ENCODE measurements at regions not wholly inside any gene's neighbourhood (a gene's known extent, or its start where the extent isn't known, plus 50 kb on each side); places are given as distances from the start of the nearest gene placed in this dataset.
A peak's percentile ranks its signal among the peaks of the same experiment; 100 is the strongest.

DNA sequence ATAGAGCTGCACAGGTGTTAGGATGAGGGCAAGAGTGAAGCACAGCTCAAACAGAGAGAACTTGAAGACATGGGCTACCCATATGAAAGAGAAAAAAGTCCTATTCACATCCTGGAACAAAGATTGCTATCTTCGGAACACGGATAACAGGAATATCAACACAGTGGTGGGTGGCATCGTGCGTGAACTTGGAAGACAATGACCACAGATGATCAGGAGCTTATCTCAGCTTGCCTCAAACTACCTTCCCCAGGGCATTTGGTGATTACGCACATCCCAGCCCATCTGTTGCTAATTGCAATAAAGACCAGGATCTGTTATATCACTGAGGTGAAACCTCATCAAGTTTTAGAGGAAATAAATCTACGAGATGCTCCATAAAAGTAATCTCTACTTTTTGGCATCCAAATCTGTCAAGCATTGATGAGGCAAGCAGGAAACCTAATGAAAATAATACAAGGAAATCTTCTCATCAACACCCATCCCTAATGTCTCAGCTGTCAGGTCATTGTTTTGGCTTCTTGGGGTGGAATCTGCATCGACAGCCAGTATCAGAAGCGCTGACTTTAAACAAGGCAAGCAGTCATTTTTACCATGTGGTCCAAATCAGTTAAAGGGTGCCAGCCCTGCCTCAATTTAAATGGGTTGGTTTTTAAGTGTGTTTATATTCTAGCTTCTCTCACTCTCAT is 188.2 kb downstream of the SPCS3 start:
- DNase-seq (ENCODE audit: low read depth), result no peak

DNA sequence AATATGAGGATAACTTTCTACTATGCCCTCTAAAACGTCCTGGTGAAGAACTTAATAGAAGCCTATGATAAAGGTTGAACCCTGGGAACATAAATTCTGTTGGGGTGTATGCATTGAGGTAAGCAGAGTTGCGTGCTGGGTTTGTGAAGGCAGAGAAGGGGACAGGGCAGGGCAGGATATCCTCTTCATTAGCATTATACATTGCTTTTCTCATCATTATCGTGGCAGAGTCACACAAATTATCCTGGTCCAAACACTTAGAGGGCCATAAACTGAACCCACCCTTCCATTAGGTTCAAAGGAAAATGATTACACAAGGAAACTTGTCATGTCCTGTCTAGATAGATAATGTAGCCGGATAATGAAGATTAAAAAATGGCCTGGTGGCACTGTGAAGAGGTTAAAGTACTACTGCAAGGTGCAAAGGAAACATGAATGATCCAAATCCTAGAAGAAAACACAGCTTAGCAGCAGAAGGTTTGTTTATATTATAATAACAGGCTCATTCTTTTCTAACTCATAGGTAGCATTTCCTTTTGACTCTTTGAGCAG is 189.1 kb downstream of the SPCS3 start:
- DNase-seq (ENCODE audit: low read depth), result no peak

DNA sequence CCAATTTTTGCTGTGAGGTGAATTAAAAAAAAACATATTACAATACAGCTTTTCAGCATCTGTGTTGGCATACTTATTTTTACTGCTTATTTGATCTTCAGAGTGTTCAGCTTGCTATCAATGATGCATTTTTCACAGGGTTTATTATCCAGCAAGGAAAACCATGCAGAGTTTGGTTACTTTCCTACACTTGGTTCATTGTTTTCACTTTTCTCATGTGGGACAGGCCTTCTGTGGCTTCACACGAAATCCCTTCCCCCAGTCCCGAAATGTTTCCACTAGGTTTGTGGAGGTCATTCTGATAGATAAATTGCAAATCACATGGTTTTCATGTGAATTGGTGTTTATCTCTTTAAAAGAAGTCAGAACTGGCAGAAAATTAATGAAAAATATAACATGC is 205.8 kb downstream of the SPCS3 start:
- DNase-seq (ENCODE audit: low read depth), result no peak

DNA sequence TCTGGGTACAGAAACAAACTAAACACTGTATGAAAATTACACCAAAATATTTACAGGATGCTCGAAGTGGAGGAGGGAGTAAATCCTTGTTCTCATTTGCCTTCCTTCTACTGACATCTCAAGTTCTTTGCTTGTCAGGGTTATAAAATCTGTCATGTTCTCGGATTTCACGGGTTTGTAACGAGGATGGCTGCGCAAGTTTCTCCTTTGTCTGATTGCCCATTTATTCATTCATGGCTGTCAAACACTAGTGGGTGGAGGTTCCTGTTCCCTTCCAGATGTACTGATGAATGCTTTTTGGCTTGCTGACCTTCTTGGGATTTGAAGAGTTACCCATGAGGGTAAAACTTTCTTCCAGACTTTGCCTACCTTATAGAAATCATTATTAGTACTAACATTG is 206.9 kb downstream of the SPCS3 start:
- DNase-seq (ENCODE audit: low read depth), result no peak

DNA sequence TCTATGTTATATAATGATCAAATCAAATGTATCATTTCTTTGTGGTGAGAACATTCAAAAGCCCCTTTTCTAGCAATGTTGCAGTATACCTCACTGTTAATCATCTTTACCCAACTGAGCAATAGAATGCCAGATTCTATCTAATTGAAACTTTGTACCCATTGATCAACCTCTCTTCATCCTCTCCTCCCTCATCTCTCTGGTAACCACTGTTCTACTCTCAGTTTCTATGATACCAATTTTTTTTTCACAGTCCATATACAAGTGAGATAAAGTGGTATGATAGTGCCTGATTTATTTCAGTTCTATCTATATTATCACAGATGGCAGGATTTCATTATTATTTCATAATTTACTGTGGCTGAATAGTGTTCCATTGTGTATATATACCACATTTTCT is 209.8 kb downstream of the SPCS3 start:
- no peak for DNase-seq (ENCODE audit: low read depth)

DNA sequence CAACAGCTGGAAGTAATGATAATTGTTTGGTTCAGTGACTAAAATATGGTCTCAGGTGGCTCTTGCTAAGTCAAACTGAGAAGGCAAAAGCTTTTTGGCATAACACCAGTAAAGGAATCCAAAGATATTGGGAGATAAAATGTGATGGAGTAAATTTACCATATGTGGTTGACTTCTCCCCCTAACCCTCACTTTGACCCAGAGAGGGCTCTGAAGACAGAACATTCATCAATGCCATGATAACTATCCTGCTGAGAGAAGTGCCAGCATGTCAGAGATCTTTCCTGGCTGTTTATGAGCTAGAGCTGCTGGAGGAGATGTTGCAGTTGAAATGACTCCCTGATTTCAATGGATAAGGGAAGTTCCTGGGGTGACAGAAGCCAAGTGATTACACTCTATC is 213.4 kb downstream of the SPCS3 start:
- no peak for DNase-seq (ENCODE audit: low read depth)

DNA sequence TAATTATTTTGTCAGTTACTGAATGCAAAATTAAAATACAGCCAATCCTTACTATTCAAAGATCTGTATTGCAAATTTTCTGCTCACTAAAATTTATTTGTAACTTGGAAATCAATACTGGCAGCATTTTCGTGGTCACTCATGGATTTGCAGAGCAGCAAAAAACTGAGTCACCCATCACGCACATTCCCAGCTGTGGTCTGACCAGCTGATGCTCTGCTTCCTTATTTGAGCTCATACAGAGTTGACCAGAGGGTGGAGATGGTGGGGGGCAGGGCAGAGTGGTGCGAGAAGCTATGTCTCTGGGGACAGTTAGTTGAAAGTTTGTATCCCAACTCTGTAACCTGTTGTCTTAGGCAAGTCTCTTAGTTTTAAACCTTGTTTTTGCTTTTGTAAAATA is 214.8 kb downstream of the SPCS3 start:
- no peak for DNase-seq (ENCODE audit: low read depth)

DNA sequence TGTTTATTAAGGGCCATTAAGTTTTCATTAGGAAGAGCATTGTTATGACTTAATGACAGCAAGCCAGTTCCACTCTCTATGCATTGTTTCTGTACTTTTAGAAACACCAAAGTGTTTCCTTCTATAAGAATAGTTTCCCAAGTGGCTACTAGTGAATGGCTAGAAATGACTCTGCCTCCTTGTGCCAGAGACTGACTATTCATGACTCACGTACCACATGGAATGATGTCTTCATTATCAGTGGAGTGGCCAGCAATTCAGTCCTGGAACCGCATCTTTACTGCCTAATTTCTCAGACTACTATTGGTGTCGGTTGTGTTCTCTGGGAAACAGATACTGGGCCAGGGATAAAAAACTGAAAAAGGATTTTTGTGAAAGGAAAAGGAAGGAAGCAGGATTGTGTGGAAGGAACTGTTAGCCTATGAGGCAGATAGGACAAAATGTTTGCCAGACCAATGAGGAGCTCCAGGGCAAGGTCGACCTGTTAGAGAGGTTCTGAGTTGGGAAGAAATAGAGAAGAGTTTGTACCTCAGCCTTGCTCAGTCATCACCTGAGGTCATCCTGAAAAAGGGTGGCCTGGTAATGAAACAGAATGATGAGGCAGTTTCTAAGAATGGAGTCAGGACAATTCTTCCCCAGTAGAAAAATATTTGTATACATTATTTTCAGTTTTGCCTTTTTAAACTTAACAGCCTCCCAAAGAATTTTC is 218.6 kb downstream of the SPCS3 start:
- peak; percentile 28 for DNase-seq (ENCODE audit: low read depth)

DNA sequence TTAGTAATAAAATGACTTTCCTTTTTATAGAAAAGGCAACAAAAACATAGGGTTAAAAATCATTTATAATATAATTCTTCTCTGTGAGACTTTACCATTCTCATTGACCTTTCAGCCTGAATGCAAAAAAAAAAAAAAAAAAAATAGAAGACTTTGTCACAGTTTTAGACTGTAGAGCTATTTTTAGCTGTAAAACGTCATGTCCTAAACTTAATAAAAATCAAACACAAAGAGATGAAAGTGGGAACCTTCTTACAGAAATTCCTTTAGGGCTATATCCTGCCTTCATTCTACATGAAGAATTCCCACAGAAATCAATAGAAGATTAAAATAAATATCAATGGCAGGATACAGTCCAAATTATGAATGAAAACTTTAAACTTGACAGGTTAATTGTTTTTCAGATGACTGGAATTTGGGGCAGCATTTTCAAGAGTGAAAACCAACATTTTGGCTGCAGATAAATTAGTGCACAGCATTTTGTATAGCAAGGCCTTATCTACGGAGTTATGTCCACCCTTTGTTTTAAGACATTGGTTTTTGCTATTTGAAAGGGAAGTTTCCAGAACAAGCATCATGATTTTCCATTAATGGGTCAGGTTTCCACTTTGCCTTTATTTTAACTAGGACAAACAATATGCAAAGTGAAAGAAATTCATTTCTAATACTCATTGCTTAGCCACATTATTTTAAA is 219.5 kb downstream of the SPCS3 start:
- no peak for DNase-seq (ENCODE audit: low read depth)

DNA sequence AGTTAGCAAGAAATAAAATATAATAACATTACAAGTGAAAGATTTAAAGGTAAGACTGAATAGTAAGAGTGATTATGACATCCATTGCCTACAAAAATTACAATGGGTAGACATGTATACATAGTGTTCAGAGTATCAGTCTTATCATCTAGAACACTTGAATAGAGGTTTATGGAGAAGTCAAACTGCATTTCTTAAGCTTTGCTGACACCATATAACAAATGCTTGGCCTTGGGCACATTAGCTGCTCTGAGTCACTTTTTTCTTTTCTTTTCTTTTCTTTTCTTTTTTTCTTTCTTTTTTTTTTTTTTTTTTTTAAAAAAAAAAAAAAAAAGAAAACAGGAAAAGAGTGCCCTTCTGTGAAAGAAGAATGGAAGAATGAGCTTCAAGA is 220.0 kb downstream of the SPCS3 start:
- DNase-seq (ENCODE audit: low read depth), result no peak

DNA sequence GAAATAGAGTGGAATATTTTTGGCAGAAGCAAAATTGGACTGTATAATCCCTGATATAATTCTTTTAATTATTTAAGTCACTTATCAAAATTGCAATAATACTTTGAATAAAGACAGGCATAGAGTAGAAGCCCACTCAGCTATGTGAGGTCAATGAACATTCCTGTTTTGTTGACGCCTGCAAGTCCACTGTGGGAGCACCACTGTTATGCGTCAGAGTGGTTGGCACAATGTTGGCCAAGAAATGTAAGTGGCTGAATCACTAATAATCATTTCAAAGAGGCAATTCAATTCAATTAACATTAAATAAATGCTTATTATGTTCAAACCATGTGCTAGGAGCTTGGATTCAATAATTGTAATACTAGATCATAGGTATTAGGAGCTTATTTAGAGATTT is 221.0 kb downstream of the SPCS3 start:
- DNase-seq (ENCODE audit: low read depth), result no peak

DNA sequence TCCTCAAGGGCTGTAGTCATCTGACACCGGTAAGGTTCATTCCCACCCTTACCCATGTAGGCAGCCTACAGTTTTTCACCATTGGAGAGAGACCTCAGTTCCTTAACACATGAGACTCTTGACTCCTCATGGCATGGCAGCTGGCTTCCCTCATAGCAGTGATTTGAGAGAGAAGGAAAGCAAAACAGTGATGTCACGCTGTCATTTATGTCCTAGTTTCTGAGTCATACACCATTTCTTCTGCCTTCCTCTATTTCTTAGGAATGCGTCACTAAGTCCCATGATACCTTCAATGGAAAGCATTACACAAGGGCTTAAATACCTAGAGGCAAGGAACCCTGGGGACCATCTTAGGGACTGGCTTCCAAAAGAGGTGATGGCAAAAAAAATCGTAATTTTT is 226.1 kb downstream of the SPCS3 start:
- no peak for DNase-seq (ENCODE audit: low read depth)

DNA sequence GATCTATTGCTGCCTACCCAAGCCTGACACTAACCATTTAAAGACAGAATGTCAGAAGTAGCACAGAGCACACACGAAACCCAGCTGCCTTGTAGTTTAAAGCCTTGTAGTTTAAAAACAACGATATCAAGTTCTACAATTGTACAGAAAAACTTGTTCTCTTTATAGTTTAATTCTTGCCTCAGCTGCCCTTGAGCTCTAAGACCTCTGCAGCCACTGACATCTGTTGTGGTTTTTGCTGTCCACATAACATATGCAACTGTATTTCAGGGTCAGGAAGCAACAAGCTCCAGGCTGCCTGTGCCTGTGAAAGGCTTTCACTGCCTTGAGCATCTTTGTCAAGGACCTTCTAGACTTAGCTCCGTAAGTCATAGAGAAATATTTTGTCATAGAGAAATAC is 227.2 kb downstream of the SPCS3 start:
- peak; percentile 23 for DNase-seq (ENCODE audit: low read depth)

DNA sequence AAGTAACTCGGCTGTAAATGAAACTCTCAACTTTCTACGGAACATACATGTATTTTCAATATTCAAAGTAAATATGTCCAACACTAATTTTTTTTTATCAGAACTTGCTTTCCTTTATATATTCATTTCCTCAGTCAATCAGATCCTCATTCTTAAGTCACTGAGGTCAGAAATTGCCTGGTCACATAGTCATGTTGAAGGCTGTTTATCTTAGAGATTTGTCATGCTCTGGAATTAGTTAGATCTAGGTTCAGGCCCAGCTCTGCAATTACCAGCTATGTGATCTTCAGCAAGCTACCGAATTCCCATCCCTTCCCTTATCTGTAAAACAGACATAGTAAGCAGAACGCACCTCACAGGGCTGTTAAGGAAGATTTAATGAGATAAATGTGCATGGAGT is 228.8 kb downstream of the SPCS3 start:
- DNase-seq (ENCODE audit: low read depth), result no peak

DNA sequence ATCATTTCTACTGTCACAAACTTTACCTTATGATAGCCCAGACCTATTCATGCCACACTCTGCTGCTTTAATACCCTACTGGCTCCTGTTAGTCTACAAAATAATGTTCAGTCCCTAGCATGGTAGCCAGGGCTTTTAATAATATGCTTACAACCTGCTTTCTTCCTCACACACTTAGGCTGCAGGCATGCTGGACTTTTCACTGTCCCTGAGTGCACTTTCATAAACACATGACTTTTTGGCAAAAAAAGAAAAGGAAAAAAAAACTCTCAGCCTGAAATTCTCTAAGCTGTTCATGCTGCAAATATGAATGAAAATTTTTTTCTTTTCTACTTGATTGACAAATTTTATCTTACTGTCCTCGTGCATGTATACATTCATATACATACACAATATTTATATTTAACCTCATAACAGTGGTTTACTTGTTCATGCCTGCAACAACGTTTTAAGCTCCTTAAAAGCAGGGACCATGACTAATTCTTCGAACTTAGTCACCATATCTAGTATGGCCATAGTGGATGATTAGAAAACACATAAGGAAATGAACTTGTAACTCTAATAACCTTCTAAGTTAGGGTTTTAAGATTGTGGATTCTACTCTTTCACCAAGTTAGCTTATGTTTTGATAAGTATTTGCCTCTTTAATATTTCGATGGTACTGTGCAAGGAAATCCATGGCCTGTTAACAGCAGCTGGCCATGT is 229.5 kb downstream of the SPCS3 start:
- DNase-seq (ENCODE audit: low read depth), result no peak

DNA sequence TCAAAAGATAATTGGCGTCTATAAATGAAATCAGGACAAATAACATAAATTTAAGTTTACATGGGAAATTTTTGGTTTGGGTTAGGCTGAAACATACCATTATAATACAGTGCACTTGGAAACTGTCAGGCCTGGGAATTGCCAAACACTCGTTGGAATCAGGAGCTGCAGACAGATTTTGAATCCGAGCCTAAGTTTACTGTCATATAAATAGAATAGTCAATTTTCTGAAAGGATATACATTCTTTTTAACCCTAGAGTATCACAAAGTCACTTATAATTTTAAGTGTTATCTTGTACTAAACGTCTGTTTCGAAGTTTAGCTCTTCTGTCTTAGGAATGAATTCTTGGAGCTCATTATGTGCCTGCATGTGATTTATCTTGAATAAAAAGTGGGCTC is 234.1 kb downstream of the VEGFC start:
- DNase-seq (ENCODE audit: low read depth), result no peak

DNA sequence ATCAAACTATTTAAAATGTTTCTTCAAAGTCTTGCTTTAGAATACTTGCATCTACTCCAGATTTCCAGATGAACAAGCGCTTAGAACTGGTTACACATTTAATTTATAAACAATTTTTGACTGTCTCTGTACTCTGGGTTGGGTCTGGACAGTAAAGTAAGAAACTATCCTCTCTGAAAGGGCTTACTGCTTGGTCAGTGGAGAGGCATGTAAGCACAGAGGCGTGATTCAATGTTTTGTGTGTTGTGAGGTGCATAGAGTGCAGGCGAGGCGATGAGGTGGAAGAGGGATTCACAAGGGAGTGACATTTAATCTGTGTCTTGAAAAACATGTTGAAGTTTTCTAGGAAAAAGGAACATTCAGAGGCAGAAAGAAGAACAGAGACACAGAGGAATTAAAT is 231.4 kb downstream of the VEGFC start:
- DNase-seq (ENCODE audit: low read depth), result no peak

DNA sequence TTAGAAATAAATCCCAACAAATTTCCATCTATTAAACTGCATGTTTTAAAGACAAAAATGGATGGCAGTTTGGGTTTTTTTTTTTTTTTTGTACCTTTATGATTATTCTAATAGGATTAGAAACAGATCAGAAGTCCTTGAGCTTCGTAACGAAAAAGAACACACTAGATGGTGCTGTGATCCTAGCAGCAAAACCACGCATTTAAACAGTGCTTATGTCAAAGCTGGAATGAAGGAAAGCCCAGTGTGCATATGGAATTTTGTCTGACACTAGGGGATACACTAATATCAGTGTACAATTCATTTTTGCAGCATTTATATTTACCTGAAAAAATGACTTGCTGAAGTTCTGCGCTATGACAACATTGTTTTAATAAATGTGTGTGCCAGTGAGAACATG is 229.1 kb downstream of the VEGFC start:
- peak; percentile 55 for DNase-seq (ENCODE audit: low read depth)

DNA sequence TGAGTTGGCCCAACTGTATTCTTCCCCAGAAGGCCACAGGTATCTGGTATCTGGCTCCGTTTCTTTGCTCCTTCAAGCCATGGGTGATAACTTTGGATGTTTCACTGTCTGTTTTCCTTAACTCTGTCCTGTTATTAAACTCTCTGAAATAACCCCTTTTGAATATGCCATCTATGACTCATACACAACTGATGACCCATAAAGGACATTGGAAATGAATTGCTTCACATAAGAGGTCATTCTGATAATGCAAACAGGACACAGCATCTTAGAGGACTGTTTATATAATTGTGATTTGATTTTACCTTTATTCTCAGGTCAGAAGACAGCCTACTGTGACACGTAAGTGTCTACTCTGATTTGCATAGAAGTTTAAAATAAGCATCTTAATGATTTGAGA is 227.7 kb downstream of the VEGFC start:
- no peak for DNase-seq (ENCODE audit: low read depth)

DNA sequence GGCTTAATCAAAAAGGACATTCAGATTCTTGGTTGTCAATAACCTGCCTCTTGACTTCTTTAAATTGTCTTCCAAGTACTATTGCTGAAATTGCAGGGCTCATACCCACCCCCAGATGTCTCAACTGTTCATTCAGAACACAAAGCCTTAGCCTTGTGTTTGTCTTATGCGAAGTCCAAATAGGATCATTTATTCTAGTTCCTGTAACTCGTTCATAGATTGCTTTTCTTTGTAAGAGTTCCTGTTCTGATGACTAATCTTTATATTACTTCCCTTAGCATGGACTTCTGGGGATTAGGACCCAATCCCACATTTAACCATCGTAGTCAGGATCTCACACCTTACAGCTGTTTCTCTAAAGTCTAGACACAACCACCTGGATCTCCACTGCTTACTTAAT is 226.0 kb downstream of the VEGFC start:
- no peak for DNase-seq (ENCODE audit: low read depth)

DNA sequence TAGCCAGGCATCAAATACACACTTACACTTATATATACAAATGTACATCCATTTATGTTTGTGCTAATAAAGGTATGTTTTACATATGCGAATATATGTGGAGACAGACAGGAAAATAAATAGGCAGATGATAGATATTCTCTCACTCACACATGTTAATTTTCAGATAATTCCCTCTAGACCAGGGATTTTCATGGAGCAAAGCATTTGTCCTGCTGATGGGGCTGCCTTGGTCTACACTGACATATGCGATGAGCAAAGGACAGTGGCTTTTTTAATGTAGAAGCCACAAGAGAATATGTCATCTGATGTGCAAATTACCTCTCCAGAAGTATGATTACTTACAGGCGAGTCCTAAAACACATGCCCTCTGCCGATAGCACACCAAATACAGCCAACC is 224.5 kb downstream of the VEGFC start:
- no peak for DNase-seq (ENCODE audit: low read depth)

DNA sequence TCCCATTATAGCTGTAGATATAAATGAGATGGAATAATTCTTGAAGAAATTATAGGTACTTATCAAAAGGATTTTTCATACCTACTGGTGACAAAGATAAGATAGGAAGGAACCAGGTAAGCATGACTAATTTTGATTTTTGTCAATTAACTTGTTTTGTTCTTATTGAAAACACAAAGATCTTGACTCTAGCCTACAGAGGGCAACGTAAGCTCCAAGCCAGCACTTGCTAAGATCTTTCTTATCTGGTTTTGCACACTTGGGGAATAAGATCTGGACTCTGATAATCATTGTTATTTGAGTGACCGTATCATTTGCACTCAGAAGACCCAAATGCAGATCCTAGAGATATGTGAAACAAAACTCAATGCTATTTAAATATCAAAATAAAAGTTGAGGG is 223.4 kb downstream of the VEGFC start:
- peak; percentile 1 for DNase-seq (ENCODE audit: low read depth)

DNA sequence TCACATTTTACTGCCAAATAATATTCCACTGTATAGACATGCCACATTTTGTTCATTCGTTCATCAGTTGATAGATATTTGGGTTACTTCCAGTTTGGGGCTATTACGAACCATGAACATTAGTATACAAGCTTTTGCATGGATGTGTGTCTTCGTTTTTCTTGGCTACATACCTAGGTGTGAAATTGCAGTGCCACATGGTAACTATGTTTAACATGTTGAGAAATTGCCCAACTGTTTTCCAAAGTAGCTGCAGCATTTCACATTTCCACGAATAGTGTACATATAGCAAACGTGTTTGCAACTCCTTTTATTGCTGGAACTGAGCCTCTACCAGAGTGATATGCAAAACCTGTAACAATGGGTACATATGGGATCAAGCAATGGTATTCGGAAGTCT is 221.5 kb downstream of the VEGFC start:
- DNase-seq (ENCODE audit: low read depth), result no peak

Data from fibroblast of the conjunctiva (primary cell).